SKM-1 treated with dmso at 0.1 percent for 144 hours (cell line): ENCODE measurements at regions not wholly inside any gene's neighbourhood (a gene's known extent, or its start where the extent isn't known, plus 50 kb on each side); places are given as distances from the start of the nearest gene placed in this dataset.

Experiments used
- DNase-seq: peaks from one replicate; lab custom pipeline; 2025; ENCODE audit not compliant: unreplicated experiment; lab: John Stamatoyannopoulos, UW

DNA sequence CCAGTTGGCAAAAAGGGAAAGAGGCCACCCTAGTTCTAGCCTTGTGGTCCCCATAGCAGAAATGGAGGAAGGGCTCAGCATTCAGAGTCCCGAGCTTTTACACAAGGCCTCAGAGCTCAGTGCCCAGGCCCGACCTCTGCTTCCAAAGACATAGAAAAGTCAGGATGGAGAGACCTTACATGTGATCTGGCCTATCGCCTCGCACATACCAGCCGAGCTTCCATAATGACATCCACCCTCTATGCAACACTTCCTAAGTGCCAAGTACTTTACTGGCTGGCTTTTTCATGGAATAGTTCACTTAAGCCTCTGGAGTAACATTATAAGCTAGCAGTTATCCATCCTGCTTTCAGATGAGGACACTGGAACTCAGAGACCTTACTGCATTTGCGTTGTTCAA, 275.9 kb downstream of the FAM43A start:
- no peak for DNase-seq

DNA sequence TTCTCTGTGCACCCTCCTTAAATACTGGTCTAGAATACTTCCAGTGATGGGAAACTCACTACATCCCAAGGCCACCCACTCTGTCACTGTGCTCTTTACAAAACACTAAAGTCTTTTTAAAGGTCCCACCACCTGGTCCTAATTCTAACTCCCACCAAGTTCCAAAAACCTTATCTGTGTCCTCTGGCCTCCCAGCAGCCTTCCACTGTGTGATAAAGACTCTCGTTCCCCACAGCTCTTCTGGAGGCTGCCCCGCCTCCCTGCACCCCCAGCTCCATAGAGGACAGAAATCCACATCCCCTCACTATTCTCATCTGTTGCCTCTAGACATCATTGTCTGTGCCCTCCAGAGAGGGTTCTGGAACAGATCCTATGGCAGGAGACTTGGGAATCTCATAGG, 276.4 kb downstream of the FAM43A start:
- DNase-seq = no peak

DNA sequence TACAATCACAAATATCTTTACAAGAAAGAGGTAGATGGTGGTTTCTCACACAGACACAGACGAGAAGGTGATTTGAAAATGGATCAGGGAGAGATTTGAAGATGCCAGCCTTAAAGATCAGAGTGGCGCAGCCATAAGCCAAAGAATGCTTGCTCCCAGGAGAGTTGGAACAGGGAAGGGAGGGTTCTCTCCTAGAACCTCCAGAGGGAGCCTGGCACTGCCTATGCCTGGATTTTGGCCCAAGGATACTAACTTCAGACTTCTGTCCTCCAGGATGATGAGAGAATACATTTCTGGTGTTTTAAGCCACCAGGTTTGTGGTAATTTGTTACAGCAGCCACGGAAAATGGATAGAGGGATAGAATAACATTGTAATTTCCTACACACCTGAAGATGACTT, 279.1 kb downstream of the FAM43A start:
- DNase-seq = no peak

DNA sequence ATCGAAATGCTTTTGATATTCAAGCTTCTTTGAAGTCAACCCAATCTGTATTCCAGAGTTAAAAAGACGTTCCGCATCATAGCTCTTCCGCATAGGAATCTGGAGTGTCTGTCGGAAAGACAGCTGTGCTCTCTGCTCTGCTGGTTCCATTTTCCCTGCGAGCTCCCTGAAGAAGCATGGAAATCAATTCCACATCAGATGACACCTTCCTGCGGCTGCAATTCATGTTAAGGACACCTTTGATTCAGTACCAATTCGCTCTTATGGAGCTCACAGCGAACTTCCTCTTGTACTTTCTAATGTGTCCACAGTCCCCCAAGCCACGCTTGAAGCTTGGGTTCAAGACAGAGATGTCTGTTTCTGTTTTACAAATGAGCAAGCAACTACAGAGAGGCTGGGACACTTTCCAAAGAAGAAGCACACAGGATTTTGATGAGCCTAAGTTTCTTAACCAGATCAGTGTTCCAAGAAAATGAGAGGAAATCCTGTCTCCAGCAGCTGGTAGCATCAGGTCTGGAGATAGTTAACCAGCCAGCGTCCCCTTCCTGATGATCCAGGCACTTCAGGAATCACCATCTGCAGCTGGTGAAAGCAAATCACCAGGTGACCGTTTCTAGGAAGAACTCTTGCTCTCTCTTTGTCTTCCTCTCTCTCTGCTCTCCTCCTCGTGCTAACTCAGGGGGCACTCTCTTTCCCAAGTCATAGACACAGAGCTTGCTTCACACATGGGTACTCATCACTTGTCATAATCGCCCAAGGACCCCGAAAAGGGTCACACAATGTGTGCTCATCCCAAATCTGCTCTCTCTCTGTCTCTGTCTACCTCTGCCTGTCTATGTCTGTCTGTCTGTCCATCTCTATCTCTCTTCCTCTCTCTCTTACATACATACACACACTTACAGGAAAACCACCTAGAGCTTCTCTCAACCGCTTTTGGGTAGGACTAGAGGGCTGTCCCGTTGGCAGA, 281.8 kb downstream of the FAM43A start:
- no peak for DNase-seq

DNA sequence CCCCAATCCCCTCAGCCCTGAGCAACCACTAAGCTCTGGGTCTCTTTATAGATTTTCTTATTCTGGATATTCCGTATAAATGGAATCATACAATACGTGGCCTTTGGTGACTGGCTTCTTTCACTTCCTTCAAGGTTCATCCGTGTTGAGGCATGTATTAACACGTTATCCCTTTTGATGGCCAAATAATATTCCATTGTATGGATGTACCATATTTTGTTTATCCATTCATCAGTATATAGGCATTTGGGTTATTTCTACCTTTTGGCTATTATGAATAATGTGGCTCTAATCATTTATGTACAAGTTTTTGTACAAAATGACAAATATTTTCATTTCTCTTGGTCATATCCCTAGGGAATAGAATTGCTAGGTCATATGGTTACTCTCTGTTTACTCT, 284.4 kb downstream of the FAM43A start:
- no peak for DNase-seq

DNA sequence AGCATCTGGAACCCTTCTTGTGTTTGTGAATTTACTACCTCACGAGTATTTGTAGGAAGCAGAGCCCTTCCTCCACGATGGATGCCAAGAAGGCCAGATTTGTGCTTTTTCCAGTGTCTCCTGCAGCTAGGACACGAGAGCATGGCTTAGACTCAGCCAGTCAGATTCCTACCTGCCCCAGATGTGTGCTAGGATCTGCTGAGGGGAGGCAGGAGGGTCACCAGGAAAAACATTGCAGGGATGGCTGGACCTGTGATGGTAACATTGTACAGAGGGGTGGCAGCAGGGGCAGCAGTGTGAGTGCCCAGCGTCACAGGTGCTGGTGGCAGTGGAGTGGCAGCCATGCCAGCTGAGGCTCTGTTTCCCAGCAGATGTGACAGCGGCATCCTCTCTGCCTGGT, 285.3 kb downstream of the FAM43A start:
- no peak for DNase-seq

DNA sequence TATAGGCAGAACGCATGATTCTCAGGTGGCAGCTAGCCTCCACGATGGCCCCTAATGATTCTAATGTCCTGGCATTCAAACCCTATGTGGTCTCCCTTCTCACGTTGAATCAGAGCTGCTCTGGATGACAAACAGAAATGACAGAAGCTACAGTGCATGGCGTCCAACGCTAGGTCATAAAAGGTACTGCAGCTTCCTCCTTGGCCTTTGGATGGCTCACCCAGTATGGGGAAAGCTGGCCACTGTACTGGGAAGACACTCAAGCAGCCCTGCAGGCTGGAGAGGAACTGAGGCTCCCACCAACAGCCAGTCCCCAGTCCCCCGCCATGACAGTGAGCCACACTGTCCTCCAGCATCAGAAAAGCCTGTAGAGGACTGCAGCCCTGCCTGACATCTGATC, 286.3 kb downstream of the FAM43A start:
- no peak for DNase-seq

DNA sequence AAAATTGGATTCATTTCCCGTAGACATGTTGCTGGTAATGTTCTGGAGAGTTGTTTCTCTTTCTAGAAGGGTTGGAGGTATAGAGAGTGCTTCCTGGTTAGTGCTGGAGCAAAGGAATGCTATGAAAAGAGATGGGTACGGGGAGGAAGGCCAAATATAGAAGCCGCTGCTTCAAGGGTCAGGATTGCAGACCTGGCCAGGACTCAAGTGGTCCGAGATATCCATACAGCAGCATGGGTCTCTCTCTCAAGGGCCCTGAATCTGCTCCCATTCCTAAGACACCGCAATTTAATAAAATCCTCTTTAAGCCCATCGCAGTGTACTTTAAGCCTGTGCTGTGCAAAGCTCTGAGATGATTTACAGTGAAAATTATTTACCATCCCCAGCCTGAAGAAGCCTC, 287.0 kb downstream of the FAM43A start:
- DNase-seq = no peak

DNA sequence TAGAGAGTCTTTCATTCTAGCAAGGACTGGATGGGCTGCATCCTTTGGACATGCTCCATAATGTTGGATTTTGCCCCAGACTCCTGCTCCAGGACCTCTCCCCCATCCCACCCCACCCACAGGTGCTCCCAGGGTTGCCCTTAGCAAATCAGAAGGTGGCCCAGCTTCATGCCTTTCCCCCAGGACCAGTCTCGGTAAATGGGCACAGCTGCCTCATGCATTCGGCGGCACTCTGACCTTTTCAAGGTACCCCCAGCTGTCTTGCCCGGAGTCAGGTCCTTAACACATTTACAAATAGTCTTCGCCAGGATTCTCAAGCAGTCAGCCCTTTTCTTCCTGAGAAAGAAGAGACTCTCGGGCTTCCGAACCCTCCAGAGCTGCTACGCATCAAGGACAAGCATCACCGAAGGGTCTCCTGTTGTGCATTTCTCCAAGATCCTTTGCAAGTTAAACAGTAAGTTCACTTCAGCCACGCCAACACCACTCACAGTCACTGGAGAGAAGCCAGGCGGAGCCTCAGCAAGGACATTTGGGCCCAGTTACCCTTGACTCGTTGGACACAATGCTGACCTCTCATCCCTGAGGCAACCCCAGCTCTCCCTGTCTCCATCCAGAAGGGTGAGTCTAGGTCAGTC, 287.8 kb downstream of the FAM43A start:
- no peak for DNase-seq

DNA sequence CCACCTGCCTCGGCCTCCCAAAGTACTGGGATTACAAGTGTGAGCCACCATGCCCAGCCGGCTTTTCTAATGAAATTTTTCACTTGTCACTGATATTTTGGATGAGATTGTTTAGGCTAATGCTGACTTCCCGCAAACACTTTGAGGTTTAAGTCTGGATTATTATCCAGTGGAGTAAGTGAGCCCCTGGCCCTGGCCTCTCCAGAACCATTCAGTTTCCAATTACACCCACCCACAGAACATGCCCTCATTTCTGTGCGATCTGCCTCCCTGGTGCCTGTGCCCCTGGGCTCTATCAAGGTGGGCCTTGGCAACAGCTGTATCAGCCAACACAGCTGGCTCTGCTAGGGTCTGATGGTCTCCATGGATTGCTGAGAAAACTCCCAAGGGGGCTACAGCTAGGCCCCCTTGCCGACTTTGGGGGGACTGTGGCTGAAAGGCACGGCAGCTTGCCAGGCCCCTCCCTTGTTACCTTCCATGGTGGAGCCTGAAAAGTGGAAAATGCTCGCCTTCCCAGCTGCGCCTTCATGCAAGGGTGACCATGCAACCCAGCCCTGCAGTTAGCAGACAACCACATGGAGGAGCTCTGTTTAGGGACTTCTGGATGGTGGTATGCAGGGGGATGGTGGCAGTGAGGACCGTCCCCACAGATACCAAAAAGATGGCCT, 288.9 kb downstream of the FAM43A start:
- DNase-seq = no peak

DNA sequence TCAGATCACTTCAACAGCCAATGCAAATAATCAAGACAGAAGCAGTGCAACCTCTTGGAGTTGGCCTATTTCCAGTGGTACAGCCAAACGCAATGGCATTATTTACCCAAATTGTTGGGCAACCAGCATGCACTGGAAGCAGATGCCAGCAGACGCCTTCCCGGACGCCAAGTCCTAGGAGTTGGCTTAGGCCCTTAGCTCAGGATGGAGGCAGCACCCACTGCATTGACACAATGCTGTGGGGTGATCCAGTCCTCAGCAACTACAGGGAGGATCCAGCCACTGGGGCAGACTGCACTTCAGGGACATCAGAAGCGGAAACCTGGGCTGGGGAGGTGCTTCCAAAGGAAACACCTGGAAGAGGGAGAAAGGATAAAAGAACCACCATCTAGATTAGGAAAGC, 290.4 kb downstream of the FAM43A start:
- no peak for DNase-seq

DNA sequence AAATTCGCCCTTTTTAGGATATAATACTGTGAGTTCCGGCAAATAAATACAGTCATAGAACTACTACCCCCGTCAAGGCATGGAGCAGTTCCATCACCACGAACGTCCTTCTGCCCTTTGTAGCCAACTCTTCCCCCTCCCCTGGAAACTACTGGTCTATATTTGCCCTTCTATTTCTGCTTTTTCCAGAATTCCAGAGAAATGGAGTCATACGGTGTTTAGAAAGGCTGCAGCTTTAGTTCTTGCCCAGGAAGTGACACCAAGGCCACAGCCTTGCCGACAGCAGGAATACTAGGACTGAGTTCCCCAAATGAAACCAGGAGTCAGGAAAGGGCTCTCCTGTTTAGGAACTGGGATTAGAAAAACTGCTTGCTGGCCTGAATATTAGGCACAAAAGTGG, 291.2 kb downstream of the FAM43A start:
- no peak for DNase-seq

DNA sequence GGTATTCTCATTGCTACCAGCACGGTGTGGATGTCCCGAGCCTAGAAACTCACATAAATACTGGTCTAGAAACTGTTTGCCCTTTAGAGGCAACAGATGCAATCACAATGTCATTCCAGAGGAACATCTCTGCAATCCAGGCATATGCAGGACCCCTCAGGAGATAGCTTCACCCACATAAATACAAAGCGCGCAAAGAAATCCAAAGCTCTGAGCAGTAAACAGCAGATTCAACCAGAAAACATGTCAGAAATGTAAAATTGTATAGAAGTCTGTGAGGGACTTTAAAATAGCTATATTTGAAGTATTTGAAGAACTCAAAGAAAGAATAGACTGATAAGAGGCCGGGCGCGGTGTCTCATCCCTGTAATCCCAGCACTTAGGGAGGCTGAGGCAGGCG, 291.7 kb downstream of the FAM43A start:
- DNase-seq = no peak

DNA sequence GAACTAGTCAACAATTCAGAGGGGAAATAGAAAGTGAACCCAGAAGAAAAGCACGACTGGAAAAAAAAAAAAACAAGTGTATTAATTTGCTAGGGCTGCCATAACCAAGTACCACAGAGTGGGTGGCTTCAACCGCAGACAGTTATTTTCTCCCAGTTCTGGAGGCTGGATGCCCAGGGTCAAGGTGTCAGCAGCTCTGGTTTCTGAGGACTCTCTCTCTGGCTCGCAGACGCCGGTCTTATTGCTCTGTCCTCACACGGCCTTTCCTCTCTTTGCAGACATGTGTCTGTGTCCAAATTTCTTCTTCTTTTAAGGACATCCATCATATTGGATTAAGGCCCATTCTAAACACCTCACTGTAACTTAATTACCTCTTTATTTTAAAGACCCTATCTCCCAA, 291.8 kb downstream of the XXYLT1 start:
- no peak for DNase-seq

DNA sequence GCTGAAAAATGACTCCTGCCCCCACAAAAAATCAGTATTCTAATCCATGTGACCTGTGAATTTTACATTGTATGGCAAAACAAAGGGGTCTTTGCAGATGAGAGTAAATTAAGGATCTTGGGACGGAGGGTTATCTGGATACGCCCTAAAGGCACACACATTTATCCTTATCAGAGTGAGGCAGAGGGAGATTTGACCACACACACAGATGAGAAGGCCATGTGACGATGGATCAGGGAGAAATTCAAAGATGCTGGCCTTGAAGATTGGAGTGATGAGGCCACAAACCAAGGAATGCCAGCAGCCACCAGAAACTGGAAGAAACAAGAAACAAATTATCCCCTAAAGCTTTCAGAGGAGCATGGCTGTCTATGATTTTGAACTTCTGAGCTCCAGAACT, 288.5 kb downstream of the XXYLT1 start:
- DNase-seq = no peak

DNA sequence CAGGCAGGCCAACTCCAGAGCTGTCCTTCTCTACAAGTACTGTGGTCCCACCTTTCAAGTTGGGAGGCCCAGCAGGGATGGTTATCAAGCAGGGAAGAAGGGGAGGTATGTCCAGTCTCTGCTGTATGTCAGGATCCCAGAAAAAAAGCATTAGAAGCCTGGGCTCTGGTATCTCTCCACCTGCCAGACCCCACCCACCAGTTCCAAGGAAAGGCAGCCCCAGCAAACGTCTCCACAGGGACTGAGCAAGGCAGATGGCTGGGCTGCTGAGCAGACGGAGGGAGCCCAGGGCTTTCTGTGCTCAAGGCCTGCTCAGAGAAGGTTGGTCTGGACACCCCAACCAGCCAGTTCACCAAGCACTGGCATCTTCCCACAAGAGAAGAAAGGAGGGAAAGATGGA, 287.8 kb downstream of the XXYLT1 start:
- DNase-seq = no peak

DNA sequence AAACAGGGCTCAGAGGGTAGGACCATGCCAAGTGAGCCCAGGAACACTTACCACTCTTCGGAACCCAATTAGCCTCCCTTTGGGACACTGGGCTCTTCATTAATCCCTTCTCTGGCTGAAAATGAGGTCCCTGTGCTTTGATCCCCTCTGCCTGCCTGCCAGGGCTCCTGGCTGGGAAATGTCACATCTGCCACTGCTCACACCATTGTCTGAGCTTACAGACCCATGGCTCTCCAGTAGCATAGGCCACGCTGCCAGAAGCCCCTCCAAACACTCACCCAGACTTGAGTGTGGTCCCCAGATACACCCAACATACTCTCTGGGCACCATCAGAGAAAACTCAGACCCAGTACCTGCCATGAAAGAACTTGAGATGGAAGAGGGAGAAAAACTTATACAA, 287.3 kb downstream of the XXYLT1 start:
- DNase-seq = no peak

DNA sequence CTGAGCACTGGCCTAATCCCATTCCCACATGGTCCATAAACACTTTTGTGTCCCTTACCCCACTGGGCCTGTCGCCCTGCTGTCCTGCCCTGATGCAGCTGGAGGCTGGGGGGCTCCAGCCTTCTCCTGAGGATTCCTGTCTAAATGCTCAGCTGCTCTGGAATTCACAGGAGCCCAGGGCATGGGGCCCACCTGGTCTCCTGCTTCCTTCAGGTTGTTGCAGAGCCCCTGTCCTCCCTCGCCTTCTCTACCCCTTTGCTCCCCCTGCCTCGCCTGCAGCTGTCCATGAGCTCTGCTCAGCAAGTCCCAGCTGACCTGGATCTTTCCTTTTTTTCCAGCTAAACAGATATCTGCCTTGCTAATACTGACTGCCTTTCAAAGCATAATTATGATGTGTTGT, 286.9 kb downstream of the XXYLT1 start:
- no peak for DNase-seq

DNA sequence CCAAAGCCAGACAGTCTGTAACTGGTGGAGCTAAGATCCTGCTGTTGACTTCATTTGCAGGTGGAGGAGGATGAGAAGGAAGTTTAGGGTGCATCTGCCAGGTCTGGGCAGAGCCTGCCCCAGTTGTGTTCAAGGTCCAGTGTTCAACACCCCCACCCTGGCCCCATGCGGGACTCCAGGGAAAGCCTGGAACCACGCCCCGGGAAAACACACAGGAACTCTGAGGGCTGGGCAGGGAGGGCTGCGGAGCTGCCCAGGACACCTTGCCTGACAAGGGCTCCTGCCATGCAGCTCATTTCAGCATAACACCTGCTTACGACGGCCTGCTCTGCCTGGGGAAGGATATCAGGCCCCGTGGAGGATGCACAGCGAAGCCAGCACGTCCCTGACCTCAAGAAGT, 286.3 kb downstream of the XXYLT1 start:
- DNase-seq = no peak

DNA sequence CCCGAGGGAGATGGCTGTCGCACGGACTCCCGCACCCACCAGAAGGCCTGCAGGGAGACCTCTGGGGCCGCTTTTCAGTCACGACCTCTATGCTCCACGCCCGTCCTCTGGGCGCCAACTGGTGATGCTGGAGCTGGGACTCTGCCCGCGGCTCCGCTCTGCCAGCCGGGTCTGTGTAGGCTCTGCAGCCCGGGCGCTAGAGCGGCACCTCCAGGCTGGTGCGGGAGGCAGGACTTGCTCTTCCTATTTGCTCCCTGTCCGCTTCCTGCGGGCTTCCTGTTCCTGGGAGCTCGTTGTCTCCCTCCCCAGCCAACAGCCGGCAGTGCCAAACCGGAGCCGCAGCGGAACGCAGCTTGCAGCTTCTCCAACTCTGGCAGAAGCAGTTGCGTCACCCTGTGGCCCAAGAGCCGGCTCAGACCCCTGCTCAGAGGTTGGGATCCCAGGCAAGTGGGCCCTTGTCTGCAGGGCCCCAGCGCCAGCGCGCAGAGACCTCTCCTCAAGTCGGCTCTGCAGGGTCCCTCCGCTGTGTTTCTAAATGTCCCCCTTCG, 285.9 kb downstream of the XXYLT1 start:
- DNase-seq = no peak

DNA sequence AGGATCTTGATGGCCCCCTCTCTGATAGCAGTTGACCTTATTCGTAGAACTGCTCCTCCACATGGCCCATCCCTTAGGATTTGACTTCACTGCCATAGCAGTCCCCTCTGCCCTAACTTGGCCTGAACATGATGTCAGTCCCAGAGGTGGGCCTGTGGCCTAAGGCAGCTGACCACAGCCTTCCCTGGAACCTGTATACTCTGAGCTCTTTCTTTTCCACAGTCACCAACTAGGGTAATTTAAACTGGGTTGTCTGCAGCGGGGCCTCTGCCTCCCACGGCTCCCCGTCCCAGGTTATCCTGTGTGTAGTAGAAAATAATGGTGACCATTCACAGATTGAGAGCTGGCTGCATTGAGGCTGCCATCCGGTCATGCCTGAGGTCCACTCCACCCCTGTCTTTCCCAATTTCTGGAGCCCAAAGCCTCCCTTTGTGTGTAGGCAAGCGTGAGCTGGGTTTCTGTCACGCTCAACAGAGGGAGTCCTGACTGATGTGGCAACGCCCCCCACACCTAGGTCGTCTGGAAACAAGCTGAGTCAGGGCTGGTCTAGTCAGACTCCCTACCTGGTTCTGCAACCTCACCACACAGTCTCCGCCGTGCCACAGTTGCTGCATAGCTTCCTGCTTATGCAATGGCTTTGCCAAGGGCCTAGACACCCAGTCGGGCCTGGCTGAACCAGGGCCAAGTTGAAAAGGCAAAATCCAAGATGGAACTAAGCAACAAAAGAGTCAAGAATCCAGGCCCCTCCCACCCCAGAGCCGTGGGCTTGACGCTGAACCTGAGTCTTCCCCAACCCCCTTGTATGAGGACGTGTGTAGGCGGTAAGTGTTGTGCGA, 284.5 kb downstream of the XXYLT1 start:
- peak; percentile 93 for DNase-seq
